ENCODE measurements at regions not wholly inside any gene's neighbourhood (a gene's known extent, or its start where the extent isn't known, plus 50 kb on each side); places are given as distances from the start of the nearest gene placed in this dataset.

DNA sequence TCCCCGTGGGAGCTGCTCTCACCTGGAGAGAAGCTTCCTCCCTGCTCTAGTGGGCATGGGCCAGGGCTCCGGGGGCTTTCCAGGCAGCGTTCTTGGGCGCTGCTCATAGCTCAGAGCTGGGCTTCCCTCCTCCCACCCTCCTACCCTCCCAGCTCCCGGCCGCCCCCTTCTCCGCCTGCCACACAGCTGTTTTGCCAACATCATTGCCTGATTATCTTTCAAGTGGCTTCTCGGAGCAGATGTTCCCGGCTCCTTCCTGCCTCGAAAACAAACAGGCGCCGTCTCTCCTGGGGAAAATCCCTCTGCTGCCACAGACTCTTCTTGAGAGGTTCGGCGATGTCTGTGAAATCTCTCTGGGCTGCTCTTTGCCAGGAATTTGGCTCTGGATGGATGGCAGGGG, 195.6 kb downstream of the RPLP1 start:
- Histone ChIP-seq H3K9ac (ENCODE audit: low read length in 2 of 2) (no peak overlapping the region), H3K27ac (ENCODE audit: low read length) (no peak overlapping the region), H3K27me3 (ENCODE audit: control insufficient read depth in 1 of 2, insufficient read depth in 2 of 2, low read length in 2 of 2) (peaks cover 2 to 15% of the 10 kb centered on the region in 2 donors), H3K4me1 (ENCODE audit: control insufficient read depth, insufficient read depth, low read length) (no peaks in the 10 kb centered on the region), H3K4me3 (ENCODE audit: low read length in 2 of 2) (no peak overlapping the region), H3K9me3 (ENCODE audit: control insufficient read depth in 2 of 2, low read length in 2 of 2) (no peaks in the 10 kb centered on the region), H3K36me3 (ENCODE audit: control insufficient read depth in 2 of 2, insufficient read depth in 2 of 2, low read length in 2 of 2) (no peaks in the 10 kb centered on the region)

DNA sequence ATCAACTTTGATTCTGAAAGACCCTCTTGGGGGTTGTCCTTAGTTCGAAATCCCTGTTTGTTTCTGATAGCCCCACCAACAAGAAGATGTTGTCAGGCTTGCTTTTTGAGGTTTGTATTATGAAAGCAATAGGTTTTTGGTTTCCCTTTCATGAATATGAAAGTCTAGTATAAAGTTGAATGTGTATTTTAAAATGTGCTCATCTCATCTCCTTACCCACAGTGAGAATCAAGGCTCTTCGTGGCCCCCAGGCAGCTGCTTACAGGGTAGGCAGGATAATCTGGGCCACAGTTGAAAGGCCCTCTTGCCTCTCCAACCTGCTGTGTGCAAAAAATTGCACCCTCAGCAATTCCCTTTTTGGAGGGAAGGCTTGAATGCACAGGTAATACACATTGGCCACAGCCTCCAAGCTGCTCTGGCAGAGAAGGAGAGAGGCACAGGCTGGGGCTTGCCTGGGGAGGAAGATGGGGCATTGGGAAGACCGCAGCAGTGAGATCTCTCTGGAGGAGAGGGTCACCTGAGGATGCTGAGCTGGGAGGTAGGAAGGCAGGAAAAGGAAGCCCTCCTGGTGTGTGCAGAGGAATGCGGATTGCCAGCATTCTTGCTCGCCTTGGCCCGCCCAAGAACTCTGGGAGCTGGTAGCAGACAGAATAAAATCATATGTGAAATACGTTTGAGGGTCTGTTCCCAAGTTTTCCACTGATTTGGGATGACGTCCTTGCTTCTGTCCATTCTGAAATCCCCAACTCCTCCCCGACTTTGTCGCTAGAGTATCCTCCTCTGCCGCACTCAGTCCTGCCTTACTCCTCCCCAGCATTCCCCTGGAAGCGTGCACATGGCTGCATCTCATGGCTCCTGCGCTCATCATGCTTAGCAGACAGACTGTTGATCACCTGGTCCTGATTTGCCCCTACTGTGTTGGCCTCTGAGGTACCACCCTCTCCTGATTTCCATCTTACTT, 196.4 kb downstream of the RPLP1 start:
- Histone ChIP-seq H3K36me3 (ENCODE audit: control insufficient read depth in 2 of 2, insufficient read depth in 2 of 2, low read length in 2 of 2) (no peaks in the 10 kb centered on the region), H3K27ac (ENCODE audit: low read length) (no peak overlapping the region)

DNA sequence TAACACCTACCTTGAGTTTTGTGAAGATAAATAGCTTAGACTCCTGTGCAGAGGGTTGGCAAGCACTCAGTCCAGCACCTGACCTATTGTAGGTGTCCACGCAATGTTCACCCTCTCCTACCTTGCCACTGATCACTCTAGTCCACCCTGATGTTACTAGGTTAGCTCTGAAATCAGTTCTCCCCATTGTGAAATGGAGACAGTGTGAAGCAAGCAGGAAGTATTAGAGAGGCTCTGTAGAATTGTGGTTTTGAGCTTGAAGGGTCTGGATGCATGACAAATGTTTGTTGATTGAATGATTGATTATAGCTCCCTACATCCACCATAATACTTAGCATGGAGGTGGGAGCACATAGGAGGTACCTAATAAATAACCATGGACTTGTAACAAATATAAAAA, 199.7 kb downstream of the RPLP1 start:
- peaks cover 8 to 16% of the 10 kb centered on the region in 2 donors for H3K27me3 ChIP-seq (ENCODE audit: control insufficient read depth in 1 of 2, insufficient read depth in 2 of 2, low read length in 2 of 2)
- no peaks in the 10 kb centered on the region for H3K4me1 ChIP-seq (ENCODE audit: control insufficient read depth, insufficient read depth, low read length)
- H3K36me3 ChIP-seq (ENCODE audit: control insufficient read depth in 2 of 2, insufficient read depth in 2 of 2, low read length in 2 of 2): no peaks in the 10 kb centered on the region

More for the DNA sequence above, 196.4 kb downstream of the RPLP1 start:
- Histone ChIP-seq H3K4me1 (ENCODE audit: control insufficient read depth, insufficient read depth, low read length) (no peaks in the 10 kb centered on the region), H3K9me3 (ENCODE audit: control insufficient read depth in 2 of 2, low read length in 2 of 2) (no peaks in the 10 kb centered on the region), H3K27me3 (ENCODE audit: control insufficient read depth in 1 of 2, insufficient read depth in 2 of 2, low read length in 2 of 2) (peaks cover 6 to 15% of the 10 kb centered on the region in 2 donors), H3K4me3 (ENCODE audit: low read length in 2 of 2) (no peak overlapping the region), H3K9ac (ENCODE audit: low read length in 2 of 2) (no peak overlapping the region)

DNA sequence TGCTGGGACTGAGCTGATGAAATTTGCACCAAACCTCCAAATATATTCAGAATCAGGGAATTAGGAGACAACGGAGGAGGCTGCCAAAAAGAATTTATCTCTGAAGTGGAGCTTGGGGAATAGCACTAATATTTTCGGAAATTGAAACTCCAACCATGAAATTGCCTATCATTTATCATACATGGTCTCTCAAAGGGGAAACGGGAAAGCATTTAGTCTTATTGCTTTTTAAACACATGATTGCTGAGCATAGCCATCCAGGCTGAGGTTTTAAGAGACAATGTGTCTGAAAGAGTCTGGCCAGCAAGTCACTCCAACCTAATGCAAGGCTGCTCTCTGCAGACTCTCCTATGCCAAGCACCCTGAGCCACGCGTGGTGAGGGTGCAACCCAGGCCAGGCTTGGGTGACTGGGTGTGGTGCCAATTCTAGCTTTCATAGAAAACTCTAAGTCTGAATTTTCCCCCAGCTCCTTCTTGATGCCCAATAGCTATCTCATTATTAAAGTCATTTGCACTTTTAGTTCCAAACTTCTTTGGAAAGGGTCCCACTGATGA, 200.2 kb downstream of the RPLP1 start:
- H3K27ac ChIP-seq (ENCODE audit: low read length): no peak overlapping the region
- H3K9ac ChIP-seq (ENCODE audit: low read length in 2 of 2): no peak overlapping the region
- peaks cover 8 to 16% of the 10 kb centered on the region in 2 donors for H3K27me3 ChIP-seq (ENCODE audit: control insufficient read depth in 1 of 2, insufficient read depth in 2 of 2, low read length in 2 of 2)
- no peaks in the 10 kb centered on the region for H3K4me1 ChIP-seq (ENCODE audit: control insufficient read depth, insufficient read depth, low read length)
- H3K36me3 ChIP-seq (ENCODE audit: control insufficient read depth in 2 of 2, insufficient read depth in 2 of 2, low read length in 2 of 2): no peaks in the 10 kb centered on the region
- H3K4me3 ChIP-seq (ENCODE audit: low read length in 2 of 2): no peak overlapping the region
- no peaks in the 10 kb centered on the region for H3K9me3 ChIP-seq (ENCODE audit: control insufficient read depth in 2 of 2, low read length in 2 of 2)

More for the DNA sequence above, 199.7 kb downstream of the RPLP1 start:
- Histone ChIP-seq H3K9me3 (ENCODE audit: control insufficient read depth in 2 of 2, low read length in 2 of 2) (no peaks in the 10 kb centered on the region), H3K9ac (ENCODE audit: low read length in 2 of 2) (no peak overlapping the region), H3K4me3 (ENCODE audit: low read length in 2 of 2) (no peak overlapping the region), H3K27ac (ENCODE audit: low read length) (no peak overlapping the region)

DNA sequence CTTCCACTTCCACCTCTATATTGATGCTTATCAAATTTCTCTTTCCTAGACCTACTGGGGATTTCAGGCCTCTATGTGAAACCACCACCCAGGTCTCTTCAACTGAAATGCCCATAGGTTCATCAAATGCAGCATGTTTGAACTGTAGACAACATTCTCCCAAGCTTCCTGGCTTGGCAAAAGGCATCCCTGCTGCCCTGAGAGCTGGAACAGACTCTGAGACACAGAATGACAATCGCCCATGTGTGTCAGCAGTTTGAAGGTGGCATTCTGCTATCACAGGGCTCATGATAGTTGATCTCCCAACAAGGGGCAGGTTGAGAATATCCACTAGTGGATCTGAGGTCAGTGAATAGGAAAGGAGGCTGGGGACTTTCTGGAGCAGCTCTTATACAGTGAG, 200.7 kb downstream of the RPLP1 start:
- H3K9me3 ChIP-seq (ENCODE audit: control insufficient read depth in 2 of 2, low read length in 2 of 2): no peaks in the 10 kb centered on the region
- H3K27me3 ChIP-seq (ENCODE audit: control insufficient read depth in 1 of 2, insufficient read depth in 2 of 2, low read length in 2 of 2): peaks cover 8 to 16% of the 10 kb centered on the region in 2 donors
- no peak overlapping the region for H3K27ac ChIP-seq (ENCODE audit: low read length)
- H3K4me1 ChIP-seq (ENCODE audit: control insufficient read depth, insufficient read depth, low read length): no peaks in the 10 kb centered on the region
- no peaks in the 10 kb centered on the region for H3K36me3 ChIP-seq (ENCODE audit: control insufficient read depth in 2 of 2, insufficient read depth in 2 of 2, low read length in 2 of 2)
- no peak overlapping the region for H3K4me3 ChIP-seq (ENCODE audit: low read length in 2 of 2)
- H3K9ac ChIP-seq (ENCODE audit: low read length in 2 of 2): no peak overlapping the region

DNA sequence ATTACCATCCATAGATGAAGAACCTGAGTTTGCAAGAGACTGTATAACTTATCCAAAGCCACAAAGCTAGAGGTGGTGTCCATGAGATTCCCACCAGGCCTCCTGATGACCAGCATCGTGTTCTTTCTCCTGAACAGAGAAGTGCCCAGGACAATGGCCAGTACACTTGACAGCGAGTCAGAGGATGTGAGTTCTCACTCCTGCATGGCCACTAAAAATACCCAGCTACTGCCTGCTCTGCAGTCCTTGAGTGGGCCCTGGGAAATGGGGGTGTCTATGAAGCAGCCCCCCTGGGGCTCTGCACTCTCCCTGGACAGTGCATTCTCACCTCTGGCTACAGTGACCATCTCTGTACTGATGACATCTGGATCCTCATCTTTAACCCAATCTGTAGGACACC, 201.2 kb downstream of the RPLP1 start:
- no peak overlapping the region for H3K4me3 ChIP-seq (ENCODE audit: low read length in 2 of 2)
- H3K27me3 ChIP-seq (ENCODE audit: control insufficient read depth in 1 of 2, insufficient read depth in 2 of 2, low read length in 2 of 2): peaks cover 5 to 19% of the 10 kb centered on the region in 2 donors
- no peaks in the 10 kb centered on the region for H3K36me3 ChIP-seq (ENCODE audit: control insufficient read depth in 2 of 2, insufficient read depth in 2 of 2, low read length in 2 of 2)
- no peaks in the 10 kb centered on the region for H3K9me3 ChIP-seq (ENCODE audit: control insufficient read depth in 2 of 2, low read length in 2 of 2)
- H3K9ac ChIP-seq (ENCODE audit: low read length in 2 of 2): no peak overlapping the region
- no peaks in the 10 kb centered on the region for H3K4me1 ChIP-seq (ENCODE audit: control insufficient read depth, insufficient read depth, low read length)
- H3K27ac ChIP-seq (ENCODE audit: low read length): no peak overlapping the region

DNA sequence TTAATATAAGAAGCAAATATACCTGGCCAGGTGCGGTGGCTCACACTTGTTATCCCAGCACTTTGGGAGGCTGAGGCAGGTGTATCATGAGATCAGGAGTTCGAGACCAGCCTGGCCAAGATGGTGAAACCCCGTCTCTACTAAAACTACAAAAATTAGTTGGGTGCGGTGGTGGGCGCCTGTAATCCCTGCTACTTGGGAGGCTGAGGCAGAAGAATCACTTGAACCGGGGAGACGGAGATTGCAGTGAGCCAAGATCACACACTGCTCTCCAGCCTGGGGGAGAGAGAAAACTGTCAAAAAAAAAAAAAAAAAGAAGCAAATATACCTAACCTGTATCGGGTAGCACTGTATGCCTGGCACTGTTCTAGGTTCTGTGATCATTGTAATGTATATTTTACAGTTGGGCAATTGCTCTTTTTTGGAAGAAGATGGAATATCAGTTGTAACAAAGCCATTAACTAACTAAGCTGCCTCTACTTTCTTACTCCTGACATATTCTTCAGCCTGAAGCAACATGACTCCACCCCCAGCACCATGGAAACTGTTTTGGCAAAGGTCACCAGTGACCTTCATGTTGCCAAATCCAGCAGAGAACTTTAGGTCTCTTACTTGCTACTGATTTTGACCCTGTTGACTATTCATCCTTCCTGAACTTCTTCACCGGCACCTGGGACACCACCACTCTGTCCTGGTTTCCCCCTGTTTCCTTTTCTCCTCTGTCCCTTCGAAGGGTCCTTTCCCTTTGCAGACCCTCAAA, 203.8 kb downstream of the RPLP1 start:
- no peaks in the 10 kb centered on the region for H3K36me3 ChIP-seq (ENCODE audit: control insufficient read depth in 2 of 2, insufficient read depth in 2 of 2, low read length in 2 of 2)
- H3K9ac ChIP-seq (ENCODE audit: low read length in 2 of 2): no peak overlapping the region
- no peak overlapping the region for H3K4me3 ChIP-seq (ENCODE audit: low read length in 2 of 2)
- H3K4me1 ChIP-seq (ENCODE audit: control insufficient read depth, insufficient read depth, low read length): peaks cover 2% of the 10 kb centered on the region
- no peak overlapping the region for H3K27ac ChIP-seq (ENCODE audit: low read length)
- H3K27me3 ChIP-seq (ENCODE audit: control insufficient read depth in 1 of 2, insufficient read depth in 2 of 2, low read length in 2 of 2): peaks cover 10 to 14% of the 10 kb centered on the region in 2 donors
- no peaks in the 10 kb centered on the region for H3K9me3 ChIP-seq (ENCODE audit: control insufficient read depth in 2 of 2, low read length in 2 of 2)

DNA sequence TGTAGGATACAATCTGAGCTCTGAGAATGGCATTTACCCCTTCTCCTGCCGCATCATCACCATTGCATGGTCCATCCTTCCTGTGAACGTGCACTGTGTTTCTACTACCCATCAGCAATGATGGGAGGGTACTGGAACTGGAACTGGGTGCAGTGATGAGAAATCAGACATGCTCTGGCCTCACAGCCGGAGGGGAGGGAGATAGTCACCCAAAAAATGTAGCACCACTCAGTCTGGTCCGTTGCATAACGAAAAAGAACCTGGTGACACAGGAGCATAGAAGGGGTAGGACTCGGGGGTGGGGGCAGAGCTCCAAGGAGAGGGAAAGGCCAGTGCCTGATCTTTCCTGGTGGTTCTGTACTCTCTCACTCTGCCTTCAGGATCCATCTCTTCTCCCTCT, 205.0 kb downstream of the RPLP1 start:
- Histone ChIP-seq H3K27me3 (ENCODE audit: control insufficient read depth in 1 of 2, insufficient read depth in 2 of 2, low read length in 2 of 2) (peaks cover 8 to 19% of the 10 kb centered on the region in 2 donors), H3K27ac (ENCODE audit: low read length) (no peak overlapping the region), H3K9ac (ENCODE audit: low read length in 2 of 2) (no peak overlapping the region), H3K36me3 (ENCODE audit: control insufficient read depth in 2 of 2, insufficient read depth in 2 of 2, low read length in 2 of 2) (no peaks in the 10 kb centered on the region), H3K9me3 (ENCODE audit: control insufficient read depth in 2 of 2, low read length in 2 of 2) (no peaks in the 10 kb centered on the region), H3K4me1 (ENCODE audit: control insufficient read depth, insufficient read depth, low read length) (peaks cover 2% of the 10 kb centered on the region), H3K4me3 (ENCODE audit: low read length in 2 of 2) (no peak overlapping the region)

DNA sequence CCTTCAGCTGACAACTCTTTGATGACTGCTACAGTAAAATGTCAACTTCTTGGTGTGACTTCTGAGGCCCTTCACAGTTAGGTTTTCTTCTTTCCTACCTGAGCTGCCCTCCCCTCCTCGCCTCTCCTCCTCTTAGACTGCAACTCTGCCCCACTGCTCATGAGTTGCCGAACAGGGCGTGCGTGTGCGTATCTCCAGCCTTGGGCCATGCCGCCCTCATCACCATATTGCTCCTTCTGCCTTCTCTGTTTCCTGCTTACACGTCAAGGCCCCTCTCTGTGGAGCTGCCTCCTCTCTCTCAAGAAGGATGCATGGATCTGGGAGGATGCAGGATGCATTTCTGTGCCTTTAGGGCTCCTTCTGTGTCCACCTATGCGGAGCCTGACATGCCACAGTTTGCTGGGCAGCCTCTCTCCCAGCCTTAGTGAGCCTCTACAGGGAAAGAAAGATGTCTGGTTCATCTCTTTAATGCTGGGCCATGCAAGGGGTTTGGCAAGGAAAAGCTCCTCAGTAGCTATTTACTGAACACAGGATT, 205.9 kb downstream of the RPLP1 start:
- Histone ChIP-seq H3K36me3 (ENCODE audit: control insufficient read depth in 2 of 2, insufficient read depth in 2 of 2, low read length in 2 of 2) (no peaks in the 10 kb centered on the region), H3K9ac (ENCODE audit: low read length in 2 of 2) (no peak overlapping the region), H3K9me3 (ENCODE audit: control insufficient read depth in 2 of 2, low read length in 2 of 2) (no peaks in the 10 kb centered on the region), H3K27ac (ENCODE audit: low read length) (no peak overlapping the region), H3K4me3 (ENCODE audit: low read length in 2 of 2) (no peak overlapping the region), H3K27me3 (ENCODE audit: control insufficient read depth in 1 of 2, insufficient read depth in 2 of 2, low read length in 2 of 2) (peaks cover 8 to 19% of the 10 kb centered on the region in 2 donors), H3K4me1 (ENCODE audit: control insufficient read depth, insufficient read depth, low read length) (peaks cover 2% of the 10 kb centered on the region)

DNA sequence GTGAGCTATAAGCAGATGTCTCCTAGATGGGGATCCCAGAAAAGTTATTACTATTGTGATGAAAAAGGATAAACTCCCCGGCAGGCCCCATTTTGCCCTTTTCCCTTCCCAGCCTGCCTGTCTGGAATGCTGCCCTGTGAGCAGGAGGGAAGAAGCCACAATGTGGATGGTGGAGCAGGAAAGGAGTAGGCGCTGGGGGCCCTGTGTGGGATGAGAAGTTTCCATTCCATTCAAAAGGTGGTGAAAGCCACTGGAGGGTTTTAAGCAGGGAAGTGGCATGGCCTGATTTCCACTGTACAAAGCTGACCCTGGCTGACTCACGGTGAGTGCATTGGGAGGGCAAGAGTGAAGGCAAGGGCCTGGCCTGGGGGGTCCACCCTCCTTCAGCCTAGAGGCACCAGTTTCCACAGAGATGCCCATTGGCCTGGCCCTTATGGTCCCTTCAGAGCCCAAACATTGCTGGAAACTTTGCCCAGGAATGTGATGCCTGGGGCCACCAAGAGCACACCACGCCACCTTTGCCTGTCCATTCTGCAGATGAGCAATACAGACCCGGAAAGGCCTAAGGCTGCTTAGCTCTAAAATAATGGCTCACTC, 206.9 kb downstream of the RPLP1 start:
- Histone ChIP-seq H3K36me3 (ENCODE audit: control insufficient read depth in 2 of 2, insufficient read depth in 2 of 2, low read length in 2 of 2) (no peaks in the 10 kb centered on the region), H3K9ac (ENCODE audit: low read length in 2 of 2) (no peak overlapping the region), H3K27ac (ENCODE audit: low read length) (no peak overlapping the region), H3K9me3 (ENCODE audit: control insufficient read depth in 2 of 2, low read length in 2 of 2) (no peaks in the 10 kb centered on the region), H3K4me3 (ENCODE audit: low read length in 2 of 2) (no peak overlapping the region), H3K27me3 (ENCODE audit: control insufficient read depth in 1 of 2, insufficient read depth in 2 of 2, low read length in 2 of 2) (peaks cover 12 to 17% of the 10 kb centered on the region in 2 donors), H3K4me1 (ENCODE audit: control insufficient read depth, insufficient read depth, low read length) (peaks cover 2% of the 10 kb centered on the region)

Measured in stomach smooth muscle (tissue), 2 donors.